Stimulated activated CD4-positive, alpha-beta T cell treated with anti-CD3 and anti-CD28 coated beads, Interleukin-2, amount 100 ng/mL, for 24 hours (primary cell): ENCODE measurements at regions not wholly inside any gene's neighbourhood (a gene's known extent, or its start where the extent isn't known, plus 50 kb on each side); places are given as distances from the start of the nearest gene placed in this dataset.

ENCODE experiments used
- DNase-seq, 2 donors: peaks; one replicate each; pipeline ENCODE4 v3.0.0-alpha.2; 2020

GRCh38 chr11:36933481-36933880 is 335.4 kb upstream of the RAG2 start:
- no peak for DNase-seq

GRCh38 chr11:36931139-36931538 is 333.1 kb upstream of the RAG2 start:
- no peak for DNase-seq

- DNase-seq = no peak
These were observed 332.2 kb upstream of the RAG2 start for GRCh38 chr11:36930256-36930655.

GRCh38 chr11:36929401-36929800 is 331.4 kb upstream of the RAG2 start:
- DNase-seq = no peak

- no peak for DNase-seq
These were observed 330.6 kb upstream of the RAG2 start for GRCh38 chr11:36928621-36929020.

GRCh38 chr11:36899800-36900199 is 301.8 kb upstream of the RAG2 start:
- no peak for DNase-seq

GRCh38 chr11:36890841-36891240 is 292.8 kb upstream of the RAG2 start:
- no peak for DNase-seq

GRCh38 chr11:36890121-36890679 is 292.2 kb upstream of the RAG2 start:
- DNase-seq = no peak

- DNase-seq = no peak
These were observed 287.1 kb upstream of the RAG2 start for GRCh38 chr11:36885154-36885553.

GRCh38 chr11:36878737-36879136 is 280.7 kb upstream of the RAG2 start:
- no peak for DNase-seq

- no peak for DNase-seq
These were observed 279.1 kb upstream of the RAG2 start for GRCh38 chr11:36877149-36877548.

GRCh38 chr11:36876266-36876665 is 278.2 kb upstream of the RAG2 start:
- no peak for DNase-seq

GRCh38 chr11:36874291-36874690 is 276.3 kb upstream of the RAG2 start:
- no peak for DNase-seq

- DNase-seq = no peak
These were observed 272.3 kb upstream of the RAG2 start for GRCh38 chr11:36870361-36870760.

- DNase-seq = no peak
These were observed 270.3 kb upstream of the RAG2 start for GRCh38 chr11:36868380-36868779.

- no peak for DNase-seq
These were observed 267.8 kb upstream of the RAG2 start for GRCh38 chr11:36865846-36866245.

GRCh38 chr11:36854875-36855274 is 256.8 kb upstream of the RAG2 start:
- DNase-seq = no peak

GRCh38 chr11:36848660-36849059 is 250.6 kb upstream of the RAG2 start:
- DNase-seq = no peak

GRCh38 chr11:36840378-36840777 is 242.3 kb upstream of the RAG2 start:
- no peak for DNase-seq

GRCh38 chr11:36837831-36838437 is 239.9 kb upstream of the RAG2 start:
- DNase-seq = no peak

GRCh38 chr11:36825251-36825650 is 227.2 kb upstream of the RAG2 start:
- DNase-seq = no peak

- DNase-seq = no peak
These were observed 226.3 kb upstream of the RAG2 start for GRCh38 chr11:36824349-36824748.

- no peak for DNase-seq
These were observed 224.8 kb upstream of the RAG2 start for GRCh38 chr11:36822829-36823228.

GRCh38 chr11:36818410-36818809 is 220.4 kb upstream of the RAG2 start:
- no peak for DNase-seq

- no peak for DNase-seq
These were observed 219.4 kb upstream of the RAG2 start for GRCh38 chr11:36817336-36817965.
